HPDE6-E6E7 (cell line): ENCODE measurements at regions not wholly inside any gene's neighbourhood (a gene's known extent, or its start where the extent isn't known, plus 50 kb on each side); places are given as distances from the start of the nearest gene placed in this dataset.
"Not testable (repeated sequence)": the region's sequence is repeated elsewhere in the genome, so short reads cannot be mapped to it uniquely, and the experiment has no call there.

ENCODE experiments used
- DNase-seq: peaks from one replicate; pipeline ENCODE4 v3.0.0; 2011; ENCODE audit warnings: missing footprints; ENCODE audit errors: extremely low spot score

- DNase-seq = no peak
Observed at GRCh38 chr6:97677626-97678025, 394.6 kb upstream of the MMS22L start.

DNA sequence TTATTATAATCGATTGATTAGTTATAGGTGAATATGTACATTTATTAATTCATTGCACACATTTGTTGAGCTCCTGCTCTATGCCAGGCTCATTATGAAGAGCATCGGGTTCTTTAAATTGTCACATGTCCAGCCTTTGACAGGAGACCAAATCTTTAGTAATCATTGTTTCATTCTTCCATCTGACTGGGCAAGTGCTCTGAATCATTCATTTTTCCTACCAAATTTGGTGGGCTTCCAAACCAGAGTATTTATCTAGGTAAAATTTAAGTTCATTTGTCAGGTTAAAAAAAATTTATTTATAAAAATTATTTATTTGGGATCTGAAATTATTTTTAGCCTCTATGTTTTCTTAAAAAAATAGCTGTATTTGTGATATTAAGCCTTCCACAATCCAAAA is 404.9 kb upstream of the MMS22L start:
- no peak for DNase-seq

DNA sequence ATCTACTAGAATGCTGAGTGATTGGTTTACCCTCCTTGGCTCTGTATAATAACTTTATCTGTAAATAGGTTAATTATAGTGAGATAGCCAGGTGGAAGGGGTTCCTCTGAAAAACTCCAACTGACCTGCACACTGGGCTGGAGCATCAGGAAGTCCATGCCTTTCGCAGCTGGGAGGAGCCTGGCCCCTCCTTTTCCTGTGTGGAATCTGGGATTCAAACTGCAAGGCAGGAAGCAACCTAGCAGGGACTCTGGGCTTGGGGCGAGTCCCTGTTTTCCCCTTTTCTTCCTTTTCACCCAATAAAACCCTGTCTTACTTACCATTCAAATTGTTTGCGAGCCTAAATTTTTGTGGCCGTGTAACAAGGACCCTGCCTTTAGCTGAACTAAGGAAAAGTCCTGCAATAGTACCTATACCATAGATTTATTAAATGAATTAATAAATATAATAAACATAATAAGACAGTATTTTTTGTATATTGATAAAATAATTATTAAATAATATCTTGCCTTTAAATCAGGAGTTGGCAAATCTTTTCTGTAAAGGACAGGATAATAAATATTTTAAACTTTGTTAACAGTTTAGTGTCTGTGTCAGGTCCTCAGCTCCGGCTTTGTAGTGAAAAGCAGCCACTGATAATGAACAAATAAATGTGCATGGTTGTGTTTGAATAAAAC is 406.2 kb upstream of the MMS22L start:
- no peak for DNase-seq

DNA sequence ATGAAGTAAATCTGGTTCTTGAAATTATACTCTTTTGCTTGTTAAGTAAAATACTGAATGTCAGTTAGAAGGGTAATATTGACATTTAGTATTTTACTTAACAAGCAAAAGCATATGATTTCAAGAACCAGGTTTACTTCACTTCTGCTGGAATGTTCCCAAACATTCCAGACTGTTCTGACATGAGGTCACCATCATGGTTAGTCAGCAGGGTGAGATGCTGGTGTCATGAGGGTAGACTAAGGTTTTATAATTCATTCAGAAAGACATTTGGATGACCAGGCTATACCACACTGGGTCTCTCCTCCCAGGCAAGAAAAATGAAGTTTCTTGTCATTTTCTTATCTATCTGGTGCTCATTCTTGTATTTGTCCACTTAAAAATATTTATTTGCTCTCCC is 414.4 kb upstream of the MMS22L start:
- DNase-seq = no peak

GRCh38 chr6:97701801-97702200 is 418.8 kb upstream of the MMS22L start:
- DNase-seq = no peak

GRCh38 chr6:97702248-97702647 is 419.2 kb upstream of the MMS22L start:
- DNase-seq = no peak

- DNase-seq = peak; percentile 5
Observed at GRCh38 chr6:97703661-97704060, 420.6 kb upstream of the MMS22L start.

DNA sequence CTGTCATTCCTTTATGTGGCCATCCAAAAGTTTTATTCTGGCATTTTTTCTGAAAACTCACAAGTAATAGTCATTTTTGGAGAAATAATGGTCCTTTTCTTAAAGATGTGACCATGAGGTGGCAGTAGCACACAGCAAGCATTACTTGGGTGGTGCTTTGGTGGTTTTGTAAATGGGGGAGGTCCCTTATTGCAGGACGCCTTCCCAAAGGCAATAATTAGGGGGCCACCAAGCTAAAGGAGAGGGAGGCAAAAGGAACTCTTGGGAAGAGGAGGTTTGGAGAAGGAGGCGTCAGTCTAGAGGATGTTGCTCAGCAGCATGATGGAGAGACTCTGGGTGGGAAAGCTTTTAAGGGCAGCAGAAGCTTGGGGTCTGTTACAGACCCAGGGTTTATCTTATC is 422.6 kb upstream of the MMS22L start:
- no peak for DNase-seq

DNA sequence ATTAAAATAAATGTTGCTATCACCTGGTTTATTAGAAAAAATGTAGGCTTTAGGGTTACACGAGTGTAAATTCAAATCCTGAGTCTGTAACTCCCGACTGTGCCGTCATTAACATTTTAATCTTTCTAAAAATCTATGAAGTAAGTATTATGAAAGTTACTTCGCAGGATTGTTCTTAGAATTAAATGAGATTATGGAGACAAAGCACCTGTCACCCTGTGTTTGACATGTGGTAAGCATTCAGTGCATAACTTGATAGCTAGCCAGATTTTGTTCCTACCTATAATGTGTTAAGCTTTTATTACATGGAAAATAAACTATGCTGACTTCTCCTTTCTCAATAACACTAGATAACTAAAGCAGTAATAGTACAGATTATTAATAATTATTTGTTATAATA is 429.7 kb upstream of the MMS22L start:
- DNase-seq = no peak

DNA sequence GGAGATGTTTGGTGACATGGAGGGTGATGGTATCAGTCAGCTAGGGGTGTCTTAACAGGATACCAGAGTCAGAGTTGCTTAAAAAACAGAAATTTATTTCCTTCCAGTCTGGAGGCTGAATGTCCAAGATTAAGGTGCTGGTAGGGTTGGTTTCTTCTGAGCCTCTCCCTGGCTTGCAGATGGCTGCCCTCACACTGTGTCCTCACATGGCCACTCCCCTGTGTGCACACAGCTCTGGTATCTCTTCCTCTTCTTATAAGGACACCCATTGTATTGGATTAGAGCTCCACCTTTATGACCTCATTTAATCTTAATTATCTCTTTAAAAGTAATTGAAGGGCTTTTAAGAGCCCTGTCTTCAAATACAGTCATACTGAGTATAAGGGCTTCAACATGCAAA is 431.8 kb upstream of the MMS22L start:
- no peak for DNase-seq

GRCh38 chr6:97717086-97717485 is 434.1 kb upstream of the MMS22L start:
- no peak for DNase-seq

- DNase-seq = no peak
Observed at GRCh38 chr6:97726378-97726777, 443.4 kb upstream of the MMS22L start.

DNA sequence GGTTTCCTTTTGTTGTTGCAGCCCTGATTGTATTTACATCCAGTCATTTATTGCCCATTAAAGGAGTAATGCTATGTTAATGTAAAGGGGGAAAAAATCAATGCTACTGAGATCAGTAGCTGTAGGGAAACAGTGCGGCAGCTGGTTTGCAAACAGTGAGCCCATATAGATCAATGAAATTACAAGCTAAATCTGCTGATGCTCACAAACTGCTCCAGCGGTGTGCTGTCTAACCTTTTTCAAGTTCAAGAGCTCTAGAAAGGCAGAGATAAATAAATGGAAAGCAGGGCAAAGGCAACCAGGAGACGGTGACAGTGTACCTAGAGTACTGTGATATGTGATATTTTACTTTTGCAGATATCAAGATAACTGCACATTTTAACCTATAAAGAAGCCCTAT is 449.0 kb upstream of the MMS22L start:
- DNase-seq = no peak

GRCh38 chr6:97757575-97757974 is 474.6 kb upstream of the MMS22L start:
- no peak for DNase-seq

- no peak for DNase-seq
Observed at GRCh38 chr6:97765461-97765860, 482.4 kb upstream of the MMS22L start.

DNA sequence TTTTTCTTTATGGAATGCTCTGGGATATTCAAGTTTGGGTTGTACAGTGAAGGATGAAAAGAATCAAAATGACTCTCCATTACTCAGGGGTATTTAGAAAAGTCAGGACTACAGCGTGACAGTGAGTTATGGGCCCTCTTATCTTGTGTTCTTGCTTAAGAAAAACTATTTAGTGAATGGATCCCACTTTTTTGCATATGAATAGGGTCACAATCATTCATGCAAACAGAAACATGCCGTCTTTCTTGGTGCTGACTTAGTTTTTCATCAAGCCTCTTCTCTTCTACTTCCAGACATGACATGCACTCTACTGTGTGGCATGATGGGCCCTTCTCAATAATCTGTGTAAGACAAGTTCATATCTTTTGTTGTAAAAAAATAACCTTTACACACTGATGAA is 488.4 kb upstream of the MMS22L start:
- DNase-seq = no peak

- no peak for DNase-seq
Observed at GRCh38 chr6:97775012-97775411, 492.0 kb upstream of the MMS22L start.

DNA sequence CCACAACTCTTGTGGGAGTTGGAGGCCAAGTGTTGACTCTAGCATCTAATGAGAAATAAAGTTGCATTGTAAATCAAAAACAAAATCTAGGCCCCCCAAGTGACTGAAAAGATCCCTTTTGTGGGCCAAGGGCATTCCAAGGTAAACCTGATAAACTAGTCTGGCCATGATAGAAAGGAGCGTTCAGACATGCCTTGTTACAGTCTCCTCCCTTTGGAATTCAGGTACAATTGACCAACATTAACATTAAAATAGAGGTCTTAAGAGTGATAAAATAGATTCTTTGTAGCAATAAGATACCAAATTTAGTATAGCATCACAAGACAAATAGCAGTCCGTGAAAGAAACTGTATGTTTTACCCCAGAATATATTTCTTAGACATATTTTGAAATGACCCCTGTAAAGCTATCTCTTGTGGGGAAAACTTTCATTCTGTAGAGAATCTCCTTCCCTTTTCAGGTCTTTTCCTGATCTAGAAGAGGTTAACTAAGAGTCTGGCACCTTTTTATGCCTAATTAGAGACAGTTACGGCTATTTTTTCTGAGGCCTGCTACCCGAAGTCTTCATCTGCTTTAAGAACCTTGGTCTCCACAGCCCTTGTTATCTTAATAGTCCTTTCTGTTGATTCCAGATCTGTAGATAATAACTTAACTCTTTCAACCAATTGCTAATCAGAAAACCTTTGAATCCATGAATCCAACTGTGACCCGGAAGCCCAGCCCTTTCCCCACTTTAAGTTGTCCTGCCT is 495.4 kb upstream of the MMS22L start:
- DNase-seq = no peak

GRCh38 chr6:97779039-97779766 is 496.2 kb upstream of the MMS22L start:
- DNase-seq = not testable (repeated sequence)

- no peak for DNase-seq
Observed at GRCh38 chr6:97790926-97791590, 508.0 kb upstream of the MMS22L start.

DNA sequence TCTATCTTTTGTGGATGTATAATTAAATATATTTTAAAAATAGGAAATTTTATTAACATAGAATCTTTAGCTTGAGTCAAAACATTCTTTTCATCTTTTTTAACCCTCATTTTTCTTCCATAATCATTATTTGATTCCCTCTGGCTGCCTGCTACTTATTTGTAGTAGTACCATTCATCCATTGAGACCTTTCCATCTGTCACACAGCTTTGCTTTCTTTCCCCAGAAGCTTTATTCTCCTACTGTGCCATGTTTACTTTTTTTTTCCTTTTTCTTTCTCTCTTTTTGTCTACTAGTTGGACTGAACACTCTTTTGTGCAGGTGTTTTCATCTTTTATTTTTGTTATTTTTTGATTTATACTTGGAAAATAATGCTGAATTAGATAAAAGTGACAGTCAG is 522.6 kb upstream of the MMS22L start:
- DNase-seq = no peak

GRCh38 chr6:97812940-97813339 is 529.9 kb upstream of the MMS22L start:
- DNase-seq = no peak
